ENCODE measurements at regions not wholly inside any gene's neighbourhood (a gene's known extent, or its start where the extent isn't known, plus 50 kb on each side); places are given as distances from the start of the nearest gene placed in this dataset.

DNA sequence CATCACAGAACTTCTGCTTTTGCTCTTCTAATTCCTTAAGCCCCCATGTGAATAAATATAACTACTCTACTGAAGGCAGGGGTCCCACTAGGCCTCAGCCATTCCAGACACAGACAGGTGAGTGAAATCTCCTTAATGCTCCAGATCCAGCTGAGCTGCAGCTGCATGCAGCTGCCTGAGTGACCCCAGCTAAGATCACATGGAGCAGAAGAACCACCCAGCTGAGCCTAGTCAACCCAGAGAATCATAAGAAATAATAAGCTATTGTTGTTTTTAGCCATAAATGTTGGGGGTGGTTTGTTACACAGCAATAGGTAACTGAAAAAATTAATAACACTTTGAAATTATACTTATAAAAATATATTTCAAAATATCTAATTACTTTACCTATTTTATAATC is 220.3 kb downstream of the SIPA1L2 start:
- DNase-seq = no peak

DNA sequence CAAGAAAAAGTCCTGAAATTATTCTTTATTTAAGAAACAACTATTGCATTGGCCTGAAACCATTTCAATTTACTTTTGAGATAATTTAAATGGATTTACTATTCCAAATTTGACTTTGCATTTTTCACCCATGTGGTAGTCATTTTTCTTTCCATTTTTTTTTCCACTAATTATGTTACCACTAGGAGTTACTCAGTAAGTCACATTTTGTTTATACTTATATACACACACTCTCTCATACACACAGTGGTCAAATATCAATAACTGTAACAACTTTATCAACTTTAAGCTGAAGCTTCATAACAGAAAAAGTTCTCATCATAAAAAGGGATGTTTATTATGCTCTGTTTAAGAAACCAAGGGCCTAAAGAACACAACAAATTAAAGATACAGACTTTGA is 222.8 kb downstream of the SIPA1L2 start:
- no peak for DNase-seq

DNA sequence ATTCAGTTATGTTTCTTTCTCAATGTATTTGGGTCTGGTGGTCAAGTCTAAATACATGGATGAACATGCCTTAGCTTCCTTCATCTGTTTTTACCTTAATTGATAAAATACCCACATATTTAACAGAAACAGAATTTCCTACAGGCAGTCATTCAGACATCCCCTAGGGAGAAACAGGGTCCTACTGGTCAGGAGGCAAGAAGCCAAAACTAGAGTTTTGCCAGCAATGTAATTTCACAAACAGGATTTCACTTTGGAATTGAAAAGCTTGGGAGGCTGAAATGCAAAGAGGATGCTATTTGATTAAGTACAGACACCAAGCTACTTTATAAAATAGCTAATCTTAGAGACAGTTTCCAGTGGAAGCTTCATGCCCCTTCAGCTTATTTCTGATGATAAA is 224.2 kb downstream of the SIPA1L2 start:
- DNase-seq = no peak

DNA sequence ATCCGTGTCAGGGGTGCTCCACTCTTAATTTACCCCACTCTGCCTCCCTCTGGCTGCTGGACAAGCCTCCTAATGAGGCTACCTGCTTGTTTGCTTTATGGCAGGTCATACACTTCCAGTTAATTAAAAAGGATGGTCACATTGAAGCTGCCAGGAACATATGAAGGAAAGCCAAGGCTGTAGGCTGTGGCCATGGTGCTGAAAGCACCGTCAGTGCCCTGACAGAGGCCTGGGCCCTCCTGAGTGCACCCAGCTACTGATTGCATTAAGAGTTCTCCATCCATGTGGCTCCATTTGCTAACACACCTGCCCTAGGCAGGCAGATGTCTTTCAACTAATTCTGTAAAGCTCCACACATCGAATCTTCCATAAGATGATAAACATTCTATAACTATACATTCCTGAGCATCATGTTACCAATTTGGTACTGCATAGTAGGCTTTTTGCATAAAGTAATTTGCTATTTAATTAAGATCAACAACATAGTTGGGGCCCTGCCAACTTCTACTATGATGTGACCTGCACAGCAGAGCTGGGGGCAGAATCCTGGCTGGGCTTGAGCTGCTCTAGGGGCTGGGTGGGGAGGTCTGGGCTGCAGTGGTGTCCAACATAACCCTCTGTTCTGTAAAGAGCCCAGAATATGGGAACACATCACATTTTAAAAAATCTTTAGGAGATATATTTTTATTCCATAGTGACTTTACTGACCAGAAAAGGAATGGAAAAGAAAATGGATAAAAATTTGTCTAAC is 224.8 kb downstream of the SIPA1L2 start:
- DNase-seq = no peak

DNA sequence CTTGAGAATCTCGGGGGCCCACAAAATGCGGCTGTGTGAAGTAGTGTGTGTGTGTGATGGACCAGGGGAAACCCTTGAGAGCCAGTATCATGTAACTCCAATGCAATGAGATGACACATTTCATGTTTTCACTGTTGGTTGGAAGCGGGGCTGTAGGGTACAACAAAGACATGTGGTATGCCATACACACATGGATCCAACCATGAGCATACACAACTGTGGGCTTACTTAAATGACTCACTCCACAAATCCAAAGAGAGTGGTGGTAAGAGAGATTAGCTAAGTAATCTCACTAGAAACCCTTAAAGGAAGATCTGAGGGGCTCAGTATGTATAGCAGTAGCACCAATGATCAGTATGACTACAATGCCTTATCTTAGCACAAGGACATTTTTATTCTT is 225.7 kb downstream of the SIPA1L2 start:
- no peak for DNase-seq

DNA sequence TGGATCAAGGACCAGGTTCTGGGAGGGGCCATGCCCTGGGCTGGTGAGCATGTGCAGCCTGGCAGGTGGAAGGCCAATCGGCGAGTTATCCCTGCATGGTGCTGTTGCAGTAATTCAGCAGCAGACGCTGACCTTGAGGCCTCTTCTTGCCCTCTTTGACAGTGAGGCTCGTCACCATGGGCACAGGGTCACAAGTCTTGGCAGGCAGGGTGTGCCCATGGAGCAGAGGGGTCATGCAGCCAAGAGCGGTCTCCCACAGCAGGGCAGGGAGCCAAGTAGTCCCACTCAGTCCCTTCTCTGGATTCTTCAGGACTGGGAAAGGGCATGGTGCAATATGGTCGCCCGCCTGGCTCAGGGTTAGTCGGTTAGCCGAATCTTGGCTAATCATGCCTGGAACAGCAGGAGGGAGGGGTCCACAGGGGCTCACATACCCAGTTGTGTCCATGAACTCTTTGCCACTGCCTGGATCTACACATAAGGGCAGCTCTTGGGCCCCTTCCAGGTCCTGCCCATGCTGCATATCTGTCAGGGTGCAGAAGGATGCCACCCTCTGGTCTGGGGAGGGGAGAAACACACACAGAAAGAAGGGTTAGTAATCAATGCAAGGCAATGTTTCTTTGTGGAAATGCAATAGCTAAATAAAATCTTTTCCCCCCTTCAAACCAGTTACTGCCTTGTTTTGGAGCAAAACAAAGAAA is 226.8 kb downstream of the SIPA1L2 start:
- DNase-seq = no peak

DNA sequence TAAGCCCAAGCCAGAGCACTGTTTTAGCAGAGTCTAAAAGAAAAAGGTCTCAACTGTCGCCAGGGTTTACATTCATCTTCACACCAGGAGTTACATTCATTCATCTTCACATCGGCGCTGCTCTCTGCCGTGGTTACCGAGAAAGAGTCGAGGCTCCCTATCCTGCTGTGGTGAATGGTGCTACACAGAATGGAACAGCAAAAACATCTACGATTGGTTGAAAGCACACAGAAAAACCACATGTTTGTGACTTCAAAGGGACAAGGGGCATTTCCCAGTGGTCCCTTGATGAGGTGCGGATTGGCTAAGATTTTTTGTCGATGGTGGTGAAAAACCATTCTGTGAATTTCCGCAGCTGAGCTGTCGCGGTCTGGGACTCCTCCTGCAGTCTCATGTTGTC is 231.1 kb downstream of the SIPA1L2 start:
- no peak for DNase-seq

DNA sequence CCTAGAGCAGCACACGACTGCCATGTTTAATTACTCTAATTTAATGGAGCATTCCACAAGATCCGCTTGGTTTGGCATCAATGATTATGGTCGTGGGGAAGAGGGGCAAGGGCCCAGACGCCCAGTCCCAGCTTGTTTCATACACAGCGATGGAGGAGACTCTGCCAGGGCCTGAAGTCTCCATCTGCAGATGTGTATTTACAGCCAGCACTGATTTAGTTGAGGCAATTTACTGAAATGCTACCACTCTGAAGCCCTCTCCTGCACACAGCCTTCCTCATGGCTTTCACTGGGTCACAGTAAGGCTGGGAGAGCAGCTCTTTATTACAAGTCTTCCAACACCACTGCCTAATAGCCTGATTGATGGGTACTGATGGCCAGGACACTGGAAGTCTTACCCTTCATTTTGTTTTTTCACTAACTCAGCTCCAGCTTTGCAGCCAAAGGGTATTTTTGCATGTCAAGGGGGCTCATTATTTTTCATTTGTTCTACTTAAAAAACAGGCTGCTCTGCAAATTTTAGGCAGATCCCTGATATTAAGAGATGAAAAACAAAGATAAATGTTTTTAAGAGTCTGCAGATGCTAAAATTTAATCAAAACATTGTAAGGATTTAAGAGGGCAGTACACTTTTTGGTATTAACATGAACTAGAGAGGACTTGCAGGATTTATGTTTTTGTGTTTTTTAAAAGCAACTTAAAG is 236.3 kb downstream of the SIPA1L2 start:
- no peak for DNase-seq

DNA sequence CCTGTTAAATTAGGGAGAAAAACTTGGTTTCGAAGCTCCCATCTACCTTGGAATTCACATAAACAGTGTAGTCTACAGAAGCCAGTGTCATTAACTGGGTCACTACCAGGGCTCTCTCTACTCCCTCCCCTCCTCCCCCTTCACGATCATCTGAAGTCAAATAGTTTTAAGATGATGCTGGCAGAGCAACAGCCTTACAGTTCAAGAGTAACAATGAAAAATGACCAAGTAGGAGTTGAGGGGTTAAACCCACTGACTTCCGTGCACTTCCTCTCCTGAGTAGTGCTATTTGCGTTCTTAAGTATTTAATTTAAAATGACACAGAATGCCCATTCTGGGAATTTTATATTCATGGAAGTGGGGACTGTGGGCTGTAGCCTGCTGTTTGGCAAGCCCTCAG is 236.9 kb downstream of the SIPA1L2 start:
- DNase-seq = no peak

DNA sequence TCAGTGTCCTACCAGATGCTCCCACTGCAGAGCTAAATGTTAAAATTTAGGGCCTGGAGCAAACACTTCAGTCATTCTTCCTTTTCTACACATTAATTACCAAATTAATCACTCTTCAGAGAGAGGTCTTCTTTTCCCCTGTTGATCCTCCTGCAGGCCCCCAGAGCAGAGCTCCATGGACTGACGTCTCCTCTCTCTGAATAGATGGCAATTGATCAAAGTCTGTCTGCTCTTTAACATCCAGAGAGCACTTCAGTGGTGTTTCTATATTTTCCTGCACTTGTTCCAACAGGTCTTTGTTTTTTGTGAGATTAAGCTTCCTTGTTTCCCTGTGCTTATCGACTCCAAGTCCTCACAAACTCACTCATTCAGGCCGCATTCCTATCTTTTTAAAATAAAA is 239.3 kb downstream of the SIPA1L2 start:
- no peak for DNase-seq

DNA sequence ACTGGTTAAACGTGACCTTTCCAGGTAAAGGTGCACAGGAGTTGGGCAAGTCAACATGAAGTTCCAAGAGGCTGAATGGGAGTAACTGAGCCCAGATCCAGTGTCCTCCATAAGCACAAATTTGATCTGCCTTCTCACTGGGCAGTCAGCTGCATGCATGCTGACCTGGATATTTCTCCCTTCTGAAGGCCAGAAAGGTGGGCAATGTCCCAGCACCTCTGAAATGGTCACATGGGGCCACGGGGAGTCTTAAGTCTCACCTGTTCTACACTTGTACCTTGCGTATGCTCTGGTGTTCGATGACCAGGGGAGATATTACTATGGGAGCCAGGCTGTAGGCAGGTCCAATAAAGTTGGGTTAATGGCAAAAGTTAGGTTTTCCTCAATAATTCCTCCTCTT is 240.2 kb downstream of the SIPA1L2 start:
- DNase-seq = no peak

DNA sequence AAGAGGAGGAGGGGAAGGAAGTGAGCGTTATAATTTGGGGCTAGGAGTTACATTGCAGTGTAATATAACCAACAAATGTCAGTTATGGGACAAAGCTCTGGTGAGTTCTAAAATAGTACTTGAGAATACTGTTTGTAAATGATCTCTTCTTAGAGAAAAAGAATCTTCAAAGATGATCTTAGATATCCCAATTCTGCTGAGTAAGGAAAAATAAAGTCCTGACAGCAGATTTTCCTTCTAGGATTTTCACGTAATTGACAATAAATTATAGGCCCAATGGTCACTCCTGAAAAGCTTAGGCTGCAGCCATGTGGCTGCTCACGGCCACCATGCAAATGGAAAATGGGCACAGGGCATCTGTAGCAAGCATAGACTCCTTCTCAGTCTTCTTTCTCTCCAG is 241.6 kb downstream of the SIPA1L2 start:
- DNase-seq = no peak

DNA sequence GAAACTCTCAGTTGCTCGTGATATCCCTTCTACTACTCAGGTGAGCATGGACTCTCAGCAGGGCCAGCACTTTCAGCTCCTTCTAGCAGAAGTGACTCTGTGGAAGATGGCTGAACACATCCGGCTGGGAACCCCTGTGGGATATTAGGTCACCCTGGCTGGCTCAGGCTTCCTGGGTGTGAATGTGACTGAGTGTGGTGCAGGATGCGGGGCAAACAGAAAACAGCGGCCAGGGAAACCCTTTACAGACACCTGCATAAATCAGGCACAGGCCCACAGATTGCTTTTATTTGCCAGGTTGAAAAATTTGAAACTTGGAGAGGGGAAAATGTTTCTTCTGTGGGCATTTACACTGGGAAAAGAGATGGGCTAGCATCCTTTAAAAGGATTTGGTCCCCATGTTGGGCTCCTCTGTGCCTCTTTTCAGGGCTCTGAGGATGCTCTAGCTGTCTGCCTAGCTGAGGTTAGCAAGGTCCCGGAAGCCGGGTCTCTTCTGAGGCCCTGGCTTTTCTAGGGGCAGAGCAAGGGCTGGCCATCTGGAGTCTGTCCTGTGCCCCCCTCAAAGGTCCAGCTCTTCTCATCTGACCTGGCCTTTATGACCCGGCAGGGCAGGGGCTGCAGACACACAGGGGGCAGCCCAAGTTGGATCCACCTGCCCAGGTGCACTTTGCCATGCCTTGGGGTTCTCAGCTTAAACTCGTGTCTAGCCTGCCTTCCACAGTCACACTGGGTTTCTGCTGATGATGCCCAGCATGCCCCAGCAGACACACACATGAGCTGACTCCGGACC is 243.0 kb downstream of the SIPA1L2 start:
- no peak for DNase-seq

DNA sequence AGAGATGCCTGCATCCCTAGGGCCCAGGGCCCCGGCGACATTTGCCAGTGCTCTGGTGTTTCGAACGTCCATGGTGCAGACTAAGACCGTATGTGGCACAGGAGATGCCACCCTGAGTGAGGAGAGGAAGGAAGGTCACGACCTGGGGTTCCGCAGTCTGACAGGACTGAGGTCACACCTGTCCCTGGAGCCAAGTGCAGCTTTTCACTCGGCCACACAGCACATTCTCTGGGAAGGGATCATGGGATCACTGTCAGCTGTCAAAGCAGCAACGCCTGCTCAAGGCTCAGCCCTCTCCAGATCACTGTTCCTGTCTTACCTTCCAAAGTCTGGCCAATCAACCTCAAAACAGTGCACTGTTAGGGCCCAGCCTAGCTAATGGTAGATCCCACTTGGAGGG is 243.6 kb downstream of the SIPA1L2 start:
- DNase-seq = no peak

DNA sequence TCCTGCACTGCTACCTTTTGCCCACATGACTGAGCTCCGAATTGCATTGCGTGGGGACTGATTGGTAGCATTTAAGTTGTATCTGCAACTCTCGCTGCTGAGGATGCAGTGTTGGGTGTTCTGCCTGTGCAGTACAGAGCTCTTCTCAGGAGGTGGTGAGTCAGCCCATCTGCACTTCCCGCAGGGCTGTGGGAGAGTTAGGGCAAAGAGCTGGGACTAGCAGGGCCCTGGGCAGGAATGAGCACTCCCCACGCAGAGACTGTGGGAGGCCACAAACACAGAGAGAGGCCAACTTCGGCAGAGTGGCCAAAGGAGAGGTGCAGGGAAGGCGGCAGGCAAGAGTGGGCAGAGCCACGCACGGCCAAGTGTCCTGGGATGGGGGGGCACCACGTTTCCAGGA is 244.7 kb downstream of the SIPA1L2 start:
- DNase-seq = no peak

DNA sequence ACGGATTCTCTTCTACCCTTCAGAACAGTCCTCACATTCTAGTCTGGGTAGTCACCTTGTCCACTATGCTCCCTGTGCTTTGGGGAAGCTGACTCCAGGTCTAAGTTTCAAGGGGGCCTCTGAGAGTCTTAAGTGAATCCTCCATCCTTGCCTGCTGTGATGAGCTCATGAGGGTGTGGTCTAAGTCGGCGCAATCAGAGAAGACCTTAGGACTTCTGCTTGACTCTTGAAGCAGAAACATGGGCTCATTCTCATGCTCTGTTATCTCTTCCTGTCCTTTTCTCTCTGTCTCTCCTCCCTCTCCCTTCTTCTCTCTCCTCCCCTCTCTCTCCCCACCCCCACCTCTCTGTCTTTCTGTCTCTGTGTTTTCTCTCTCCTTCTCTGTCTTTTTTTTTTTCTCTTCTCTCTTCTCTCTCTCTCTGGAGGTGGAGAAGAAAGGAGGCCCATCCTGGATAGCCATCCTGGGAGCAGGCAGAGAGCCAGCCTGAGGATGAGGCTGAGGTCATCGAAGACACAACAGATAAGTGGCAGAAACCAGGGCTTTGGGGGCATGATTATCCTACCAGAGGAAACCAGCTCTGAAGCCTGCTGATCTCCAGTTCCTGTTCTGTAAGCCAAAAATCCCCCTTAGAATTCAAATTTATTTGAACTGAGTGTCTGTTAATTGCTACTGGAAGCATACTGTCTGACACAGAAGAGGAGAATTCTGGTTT is 245.6 kb downstream of the SIPA1L2 start:
- no peak for DNase-seq

DNA sequence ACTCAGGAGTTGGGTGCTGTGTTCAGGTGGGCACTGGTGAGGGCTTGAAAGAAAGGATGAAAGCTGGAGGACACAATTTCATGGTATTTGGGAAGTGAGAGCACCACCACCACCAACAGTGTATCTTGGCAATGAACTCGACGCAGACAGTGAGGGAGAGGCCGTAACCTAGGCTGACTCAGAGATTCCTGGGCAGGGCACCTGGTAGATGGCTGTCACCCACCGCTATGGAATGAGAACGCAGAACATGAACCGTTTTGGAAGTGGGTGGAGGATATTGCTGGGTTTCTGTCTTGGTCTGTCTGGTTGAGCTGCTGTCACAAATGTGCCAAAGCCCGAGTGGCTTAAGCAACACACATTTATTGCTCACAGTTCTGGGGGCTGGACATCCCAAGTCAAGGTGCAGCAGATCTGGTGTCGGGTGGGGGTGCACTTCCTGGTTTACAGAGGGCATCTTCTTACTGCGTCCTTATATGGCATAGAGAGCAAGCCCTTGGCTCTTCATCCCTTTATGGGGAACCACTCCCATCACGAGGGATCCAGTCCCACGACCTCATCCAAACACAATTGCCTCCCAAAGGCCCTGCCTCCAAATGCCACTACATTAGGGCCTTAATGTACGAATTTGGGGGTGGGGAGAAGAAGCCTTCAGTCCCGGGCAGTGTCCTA is 246.3 kb downstream of the SIPA1L2 start:
- no peak for DNase-seq

DNA sequence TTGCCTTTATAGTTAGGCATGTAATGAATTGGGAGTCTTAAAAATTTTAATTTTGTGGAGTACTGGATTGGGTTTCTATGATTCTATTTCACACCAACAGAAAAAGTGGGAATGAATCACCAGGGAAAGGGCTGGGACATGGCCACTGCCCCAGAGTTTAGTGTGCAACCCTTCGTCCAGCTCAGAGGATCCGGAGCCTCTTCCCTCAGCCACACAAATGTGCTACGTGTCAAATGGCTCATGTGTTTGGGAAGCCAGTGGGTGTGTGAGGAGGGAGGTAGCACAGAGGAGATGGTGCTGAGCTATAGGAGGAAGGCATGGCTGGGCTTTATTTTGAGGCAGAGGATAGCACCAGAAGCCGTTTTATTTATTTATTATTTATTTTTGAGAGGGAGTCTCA is 247.3 kb downstream of the SIPA1L2 start:
- DNase-seq = no peak

DNA sequence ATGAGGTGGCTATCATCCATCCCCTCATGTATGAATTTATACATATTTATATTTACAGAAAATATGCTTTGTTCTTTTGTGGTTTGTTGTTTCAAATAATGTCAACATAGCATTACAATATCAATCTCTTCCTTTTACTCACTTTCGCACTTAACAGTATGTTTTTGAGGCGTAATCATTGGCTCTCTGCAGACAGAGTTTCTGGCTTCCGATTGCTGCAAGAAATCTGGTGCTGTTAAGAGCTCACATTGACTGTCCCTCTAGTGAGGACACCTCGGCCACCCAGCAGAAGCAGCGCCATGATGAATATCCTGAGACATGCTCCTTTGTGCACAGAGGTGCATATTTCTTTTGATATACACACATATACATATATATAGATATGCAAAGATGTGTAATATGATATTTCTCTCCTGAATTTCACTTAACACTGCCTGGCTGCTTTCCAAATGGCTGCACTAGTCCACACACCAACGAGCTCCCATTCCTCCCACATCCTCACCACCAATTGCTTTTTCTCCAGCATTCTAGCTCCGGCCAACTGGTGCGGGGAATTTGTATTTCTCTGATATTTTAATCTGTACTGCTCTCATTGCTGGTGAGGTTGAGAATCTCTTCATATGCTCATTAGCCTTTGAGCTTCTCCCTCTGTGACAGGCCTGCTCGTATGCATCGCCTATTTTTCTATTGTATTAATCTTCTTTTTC is 248.4 kb downstream of the SIPA1L2 start:
- DNase-seq = no peak

DNA sequence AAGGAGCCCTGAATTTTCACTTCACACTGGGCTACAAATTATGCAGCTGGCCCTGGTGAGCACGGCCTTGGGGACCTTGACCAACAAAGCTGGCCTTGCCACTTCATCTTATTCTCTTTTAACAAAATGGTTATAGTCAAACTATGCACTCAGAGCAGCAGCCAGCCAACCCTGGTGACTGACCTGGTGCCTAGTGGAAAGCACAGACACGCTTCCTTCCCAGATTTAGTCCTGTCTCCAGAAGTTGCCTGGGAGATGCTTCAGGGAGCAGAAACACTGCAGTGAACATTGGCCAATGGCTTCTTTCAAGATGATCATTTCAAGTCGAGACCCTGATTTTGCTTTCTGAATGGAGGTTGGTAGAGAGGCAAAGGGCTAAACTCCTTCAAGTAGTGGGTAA is 249.3 kb downstream of the SIPA1L2 start:
- DNase-seq = no peak

DNA sequence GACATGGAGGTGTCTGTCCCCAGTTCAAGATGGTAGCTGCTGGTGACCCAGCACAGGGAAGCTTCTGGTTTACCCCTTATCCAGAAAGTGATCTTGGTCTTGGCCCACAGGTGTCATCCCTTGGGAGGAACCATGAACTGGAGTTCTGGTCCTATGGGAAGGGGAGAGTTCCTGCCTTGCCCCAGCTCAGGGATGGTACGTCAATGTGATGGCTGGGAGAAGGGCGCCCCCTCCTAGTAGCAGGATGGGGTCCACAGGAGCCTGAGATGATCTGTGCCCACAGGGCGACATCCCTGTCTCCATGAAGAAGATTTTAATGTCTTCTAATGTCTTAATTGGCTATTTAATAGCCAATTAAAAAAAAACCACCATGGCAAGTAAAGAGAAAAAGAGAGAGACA is 249.8 kb downstream of the SIPA1L2 start:
- DNase-seq = no peak

DNA sequence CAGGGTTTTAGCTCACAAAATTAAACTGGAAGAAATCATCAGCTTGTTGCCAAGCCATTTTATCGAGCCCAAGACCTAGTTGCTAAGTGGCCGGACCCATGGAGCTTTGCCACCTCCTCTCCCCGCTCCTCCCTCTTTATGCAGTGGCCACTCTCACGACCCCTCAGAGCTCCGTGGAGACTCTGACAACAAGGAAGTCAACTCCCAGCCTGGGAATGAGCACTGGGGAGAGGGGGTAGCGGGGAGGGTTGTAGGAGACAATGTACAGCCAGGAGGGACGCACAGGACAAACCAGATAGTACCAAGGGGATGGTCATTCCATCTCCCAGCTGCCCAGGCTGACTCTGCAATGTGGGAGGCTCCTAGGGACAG is 250.9 kb downstream of the SIPA1L2 start:
- no peak for DNase-seq
